ENCODE measurements at regions not wholly inside any gene's neighbourhood (a gene's known extent, or its start where the extent isn't known, plus 50 kb on each side); places are given as distances from the start of the nearest gene placed in this dataset.

- Mint-ChIP-seq H3K9me3 (no peaks in the 10 kb centered on the region), H3K4me3 (no peak overlapping the region), H3K27me3 (peaks cover 4 to 5% of the 10 kb centered on the region in 2 donors), H3K36me3 (no peaks in the 10 kb centered on the region), H3K4me1 (no peaks in the 10 kb centered on the region), H3K27ac (no peak overlapping the region)
- no peaks in the 10 kb centered on the region for H3K4me1 ChIP-seq (ENCODE audit: control insufficient read depth in 1 of 2, extremely low read depth in 1 of 2, insufficient read depth in 2 of 2, low read length in 2 of 2)
- H3K36me3 ChIP-seq (ENCODE audit: control insufficient read depth in 2 of 2, extremely low read depth in 1 of 2, insufficient read depth in 1 of 2, low read length in 1 of 2) = no peaks in the 10 kb centered on the region
- ATAC-seq (replicated peaks in 1 of 4) (no peak), DNase-seq (no peak)
- no peak overlapping the region for H3K27ac ChIP-seq (ENCODE audit: low read length)
- H3K4me3 ChIP-seq (ENCODE audit: control insufficient read depth in 1 of 2, extremely low read depth in 1 of 2, low read length in 1 of 2) = no peak overlapping the region
- H3K27me3 ChIP-seq (replicated peaks in 1 of 2; ENCODE audit: control insufficient read depth in 2 of 2, extremely low read depth in 1 of 2, insufficient read depth in 2 of 2, low read length in 1 of 2) = peaks cover 0 to 4% of the 10 kb centered on the region in 2 experiments
- WGBS (ENCODE audit: insufficient coverage) = 80% methylated on average over 2 of the region's 4 CpGs
- H3K9me3 ChIP-seq = no peaks in the 10 kb centered on the region
- ChIA-PET POLR2A (no interaction called here), CTCF (no interaction called here)
Measured at GRCh38 chr2:224158061-224158460, 119.0 kb upstream of the SERPINE2 start.

- H3K4me3 Mint-ChIP-seq = no peak overlapping the region
- H3K4me1 ChIP-seq (ENCODE audit: control insufficient read depth in 1 of 2, extremely low read depth in 1 of 2, insufficient read depth in 2 of 2, low read length in 2 of 2) = no peaks in the 10 kb centered on the region
- H3K36me3 Mint-ChIP-seq = no peaks in the 10 kb centered on the region
- peaks cover 0 to 4% of the 10 kb centered on the region in 2 experiments for H3K27me3 ChIP-seq (replicated peaks in 1 of 2; ENCODE audit: control insufficient read depth in 2 of 2, extremely low read depth in 1 of 2, insufficient read depth in 2 of 2, low read length in 1 of 2)
- peaks cover 4 to 5% of the 10 kb centered on the region in 2 donors for H3K27me3 Mint-ChIP-seq
- no peak overlapping the region for H3K27ac Mint-ChIP-seq
- DNase-seq (no peak), ATAC-seq (replicated peaks in 1 of 4) (no peak)
- no peaks in the 10 kb centered on the region for H3K4me1 Mint-ChIP-seq
- H3K27ac ChIP-seq (ENCODE audit: low read length) = no peak overlapping the region
- H3K9me3 Mint-ChIP-seq = no peaks in the 10 kb centered on the region
- no peak overlapping the region for H3K4me3 ChIP-seq (ENCODE audit: control insufficient read depth in 1 of 2, extremely low read depth in 1 of 2, low read length in 1 of 2)
- ChIA-PET POLR2A (no interaction called here), CTCF (no interaction called here)
- no CpG with 5 or more reads among the region's 1 CpG for WGBS (ENCODE audit: insufficient coverage)
- H3K36me3 ChIP-seq (ENCODE audit: control insufficient read depth in 2 of 2, extremely low read depth in 1 of 2, insufficient read depth in 1 of 2, low read length in 1 of 2) = no peaks in the 10 kb centered on the region
- no peaks in the 10 kb centered on the region for H3K9me3 ChIP-seq
Measured at GRCh38 chr2:224157655-224158054, 118.6 kb upstream of the SERPINE2 start.

GRCh38 chr2:224156436-224156835 is 117.3 kb upstream of the SERPINE2 start:
- ATAC-seq (replicated peaks in 1 of 4) (no peak), DNase-seq (no peak)
- H3K4me3 ChIP-seq (ENCODE audit: control insufficient read depth in 1 of 2, extremely low read depth in 1 of 2, low read length in 1 of 2) = no peak overlapping the region
- H3K27me3 Mint-ChIP-seq = peaks cover 0 to 5% of the 10 kb centered on the region in 2 donors
- H3K4me1 Mint-ChIP-seq = no peaks in the 10 kb centered on the region
- H3K27ac ChIP-seq (ENCODE audit: low read length) = no peak overlapping the region
- no CpG with 5 or more reads among the region's 4 CpGs for WGBS (ENCODE audit: insufficient coverage)
- ChIA-PET CTCF (no interaction called here), POLR2A (interaction anchor here in 1 of 2 donors (0.6 kb wide), 1 partner anchor 33 kb away, joined by 3 read pairs; no protein-coding TSS in a partner anchor)
- no peaks in the 10 kb centered on the region for H3K4me1 ChIP-seq (ENCODE audit: control insufficient read depth in 1 of 2, extremely low read depth in 1 of 2, insufficient read depth in 2 of 2, low read length in 2 of 2)
- H3K9me3 ChIP-seq = no peaks in the 10 kb centered on the region
- peaks cover 0 to 4% of the 10 kb centered on the region in 2 experiments for H3K27me3 ChIP-seq (replicated peaks in 1 of 2; ENCODE audit: control insufficient read depth in 2 of 2, extremely low read depth in 1 of 2, insufficient read depth in 2 of 2, low read length in 1 of 2)
- no peaks in the 10 kb centered on the region for H3K9me3 Mint-ChIP-seq
- H3K4me3 Mint-ChIP-seq = no peak overlapping the region
- H3K36me3 Mint-ChIP-seq = no peaks in the 10 kb centered on the region
- no peaks in the 10 kb centered on the region for H3K36me3 ChIP-seq (ENCODE audit: control insufficient read depth in 2 of 2, extremely low read depth in 1 of 2, insufficient read depth in 1 of 2, low read length in 1 of 2)
- no peak overlapping the region for H3K27ac Mint-ChIP-seq

GRCh38 chr2:224155896-224156295 is 116.8 kb upstream of the SERPINE2 start:
- CTCF ChIA-PET = no interaction called here
- Histone ChIP-seq H3K4me1 (ENCODE audit: control insufficient read depth in 1 of 2, extremely low read depth in 1 of 2, insufficient read depth in 2 of 2, low read length in 2 of 2) (no peaks in the 10 kb centered on the region), H3K4me3 (ENCODE audit: control insufficient read depth in 1 of 2, extremely low read depth in 1 of 2, low read length in 1 of 2) (no peak overlapping the region), H3K27ac (ENCODE audit: low read length) (no peak overlapping the region), H3K9me3 (no peaks in the 10 kb centered on the region), H3K36me3 (ENCODE audit: control insufficient read depth in 2 of 2, extremely low read depth in 1 of 2, insufficient read depth in 1 of 2, low read length in 1 of 2) (no peaks in the 10 kb centered on the region), H3K27me3 (replicated peaks in 1 of 2; ENCODE audit: control insufficient read depth in 2 of 2, extremely low read depth in 1 of 2, insufficient read depth in 2 of 2, low read length in 1 of 2) (peaks cover 0 to 4% of the 10 kb centered on the region in 2 experiments)
- ATAC-seq (replicated peaks in 1 of 4) (no peak), DNase-seq (no peak)
- Mint-ChIP-seq H3K27ac (no peak overlapping the region), H3K27me3 (peaks cover 0 to 5% of the 10 kb centered on the region in 2 donors), H3K4me3 (no peak overlapping the region), H3K36me3 (no peaks in the 10 kb centered on the region), H3K4me1 (no peaks in the 10 kb centered on the region), H3K9me3 (no peaks in the 10 kb centered on the region)
- 56% methylated on average over 2 of the region's 3 CpGs for WGBS (ENCODE audit: insufficient coverage)
- POLR2A ChIA-PET = no interaction called here

GRCh38 chr2:224155371-224155770 is 116.3 kb upstream of the SERPINE2 start:
- peaks cover 0 to 5% of the 10 kb centered on the region in 2 donors for H3K27me3 Mint-ChIP-seq
- Histone ChIP-seq H3K9me3 (no peaks in the 10 kb centered on the region), H3K27ac (ENCODE audit: low read length) (no peak overlapping the region), H3K36me3 (ENCODE audit: control insufficient read depth in 2 of 2, extremely low read depth in 1 of 2, insufficient read depth in 1 of 2, low read length in 1 of 2) (no peaks in the 10 kb centered on the region), H3K27me3 (replicated peaks in 1 of 2; ENCODE audit: control insufficient read depth in 2 of 2, extremely low read depth in 1 of 2, insufficient read depth in 2 of 2, low read length in 1 of 2) (peaks cover 0 to 4% of the 10 kb centered on the region in 2 experiments), H3K4me3 (ENCODE audit: control insufficient read depth in 1 of 2, extremely low read depth in 1 of 2, low read length in 1 of 2) (no peak overlapping the region), H3K4me1 (ENCODE audit: control insufficient read depth in 1 of 2, extremely low read depth in 1 of 2, insufficient read depth in 2 of 2, low read length in 2 of 2) (no peaks in the 10 kb centered on the region)
- no peak overlapping the region for H3K4me3 Mint-ChIP-seq
- H3K27ac Mint-ChIP-seq = no peak overlapping the region
- WGBS (ENCODE audit: insufficient coverage) = no CpG with 5 or more reads among the region's 3 CpGs
- no peaks in the 10 kb centered on the region for H3K4me1 Mint-ChIP-seq
- ChIA-PET POLR2A (no interaction called here), CTCF (no interaction called here)
- ATAC-seq (replicated peaks in 1 of 4) = no peak
- DNase-seq = no peak
- no peaks in the 10 kb centered on the region for H3K9me3 Mint-ChIP-seq
- no peaks in the 10 kb centered on the region for H3K36me3 Mint-ChIP-seq

GRCh38 chr2:224151680-224152310 is 112.7 kb upstream of the SERPINE2 start:
- Mint-ChIP-seq H3K9me3 (no peaks in the 10 kb centered on the region), H3K4me3 (no peak overlapping the region), H3K27me3 (peaks cover 0 to under 1% of the 10 kb centered on the region in 2 donors), H3K4me1 (no peaks in the 10 kb centered on the region), H3K27ac (no peak overlapping the region), H3K36me3 (no peaks in the 10 kb centered on the region)
- ATAC-seq (replicated peaks in 1 of 4) (no peak), DNase-seq (no peak)
- H3K4me1 ChIP-seq (ENCODE audit: control insufficient read depth in 1 of 2, extremely low read depth in 1 of 2, insufficient read depth in 2 of 2, low read length in 2 of 2) = no peaks in the 10 kb centered on the region
- no peak overlapping the region for H3K4me3 ChIP-seq (ENCODE audit: control insufficient read depth in 1 of 2, extremely low read depth in 1 of 2, low read length in 1 of 2)
- WGBS (ENCODE audit: insufficient coverage) = 95% methylated on average over 5 of the region's 9 CpGs
- no peaks in the 10 kb centered on the region for H3K36me3 ChIP-seq (ENCODE audit: control insufficient read depth in 2 of 2, extremely low read depth in 1 of 2, insufficient read depth in 1 of 2, low read length in 1 of 2)
- H3K27ac ChIP-seq (ENCODE audit: low read length) = no peak overlapping the region
- ChIA-PET POLR2A (interaction anchor here in 1 of 2 donors (0.9 kb wide), 1 partner anchor 14 kb away, joined by 3 read pairs; no protein-coding TSS in a partner anchor), CTCF (no interaction called here)
- H3K9me3 ChIP-seq = no peaks in the 10 kb centered on the region
- peaks cover 0 to 11% of the 10 kb centered on the region in 2 experiments for H3K27me3 ChIP-seq (replicated peaks in 1 of 2; ENCODE audit: control insufficient read depth in 2 of 2, extremely low read depth in 1 of 2, insufficient read depth in 2 of 2, low read length in 1 of 2)

GRCh38 chr2:224151161-224151560 is 112.1 kb upstream of the SERPINE2 start:
- ATAC-seq (replicated peaks in 1 of 4) = no peak
- no peak for DNase-seq
- Mint-ChIP-seq H3K36me3 (no peaks in the 10 kb centered on the region), H3K27ac (no peak overlapping the region), H3K27me3 (peaks cover 2 to 7% of the 10 kb centered on the region in 2 donors), H3K4me3 (no peak overlapping the region), H3K4me1 (no peaks in the 10 kb centered on the region), H3K9me3 (no peaks in the 10 kb centered on the region)
- Histone ChIP-seq H3K4me1 (ENCODE audit: control insufficient read depth in 1 of 2, extremely low read depth in 1 of 2, insufficient read depth in 2 of 2, low read length in 2 of 2) (no peaks in the 10 kb centered on the region), H3K9me3 (no peaks in the 10 kb centered on the region), H3K27me3 (replicated peaks in 1 of 2; ENCODE audit: control insufficient read depth in 2 of 2, extremely low read depth in 1 of 2, insufficient read depth in 2 of 2, low read length in 1 of 2) (peaks cover 0 to 7% of the 10 kb centered on the region in 2 experiments), H3K36me3 (ENCODE audit: control insufficient read depth in 2 of 2, extremely low read depth in 1 of 2, insufficient read depth in 1 of 2, low read length in 1 of 2) (no peaks in the 10 kb centered on the region), H3K4me3 (ENCODE audit: control insufficient read depth in 1 of 2, extremely low read depth in 1 of 2, low read length in 1 of 2) (no peak overlapping the region), H3K27ac (ENCODE audit: low read length) (no peak overlapping the region)
- ChIA-PET POLR2A (no interaction called here), CTCF (no interaction called here)
- WGBS (ENCODE audit: insufficient coverage) = no CpG with 5 or more reads among the region's 3 CpGs

Data from T-cell (primary cell).